GM19452 (cell line): ENCODE measurements at regions not wholly inside any gene's neighbourhood (a gene's known extent, or its start where the extent isn't known, plus 50 kb on each side); places are given as distances from the start of the nearest gene placed in this dataset.

Source experiments
- ATAC-seq: cut with Tn5 transposase; IDR thresholded peaks from one replicate; pipeline ENCODE4 v1.9.1; 2021; ENCODE audit not compliant: unreplicated experiment

GRCh38 chr4:30429813-30430761 lies 290.1 kb upstream of the PCDH7 start:
- no peak for ATAC-seq

DNA sequence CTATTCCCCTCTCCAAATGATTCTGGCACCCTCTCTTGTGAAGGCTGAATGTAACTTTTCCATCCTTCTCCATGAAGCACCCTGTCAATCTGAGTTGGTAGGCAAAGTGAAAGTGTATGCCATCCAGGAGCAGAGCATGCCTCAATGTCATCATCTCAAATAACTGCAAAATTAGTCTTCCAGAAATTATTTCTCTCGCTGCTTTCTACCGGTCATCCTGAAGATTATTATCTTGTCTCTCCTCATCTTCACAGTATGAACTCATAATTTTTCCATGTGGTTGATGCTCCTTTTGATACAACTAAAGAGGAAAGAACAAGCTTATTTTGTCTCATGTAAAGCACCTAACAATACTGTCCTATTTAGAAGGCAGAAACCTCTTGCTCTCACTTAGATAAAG lies 285.5 kb upstream of the PCDH7 start:
- ATAC-seq = no peak

- no peak for ATAC-seq
Measured at GRCh38 chr4:30436394-30436793, 283.8 kb upstream of the PCDH7 start.

DNA sequence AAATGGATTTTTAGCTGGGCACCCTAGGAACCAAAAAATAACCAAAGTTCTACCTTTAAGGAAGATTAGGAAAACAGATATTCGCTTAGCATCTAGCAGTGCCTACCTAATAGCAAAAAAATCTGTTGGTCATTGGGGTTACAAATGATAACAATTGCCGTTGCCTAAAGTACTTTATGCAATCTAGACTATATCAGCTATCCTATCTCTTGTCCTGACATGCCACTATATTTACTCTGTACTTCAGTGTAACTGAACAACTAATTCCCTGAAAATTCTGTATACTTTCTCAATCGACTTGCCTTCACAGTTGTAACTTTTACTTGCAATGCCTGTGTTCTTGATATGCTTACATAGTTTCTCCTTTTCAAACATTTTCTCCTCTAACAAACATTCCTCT lies 282.9 kb upstream of the PCDH7 start:
- no peak for ATAC-seq

DNA sequence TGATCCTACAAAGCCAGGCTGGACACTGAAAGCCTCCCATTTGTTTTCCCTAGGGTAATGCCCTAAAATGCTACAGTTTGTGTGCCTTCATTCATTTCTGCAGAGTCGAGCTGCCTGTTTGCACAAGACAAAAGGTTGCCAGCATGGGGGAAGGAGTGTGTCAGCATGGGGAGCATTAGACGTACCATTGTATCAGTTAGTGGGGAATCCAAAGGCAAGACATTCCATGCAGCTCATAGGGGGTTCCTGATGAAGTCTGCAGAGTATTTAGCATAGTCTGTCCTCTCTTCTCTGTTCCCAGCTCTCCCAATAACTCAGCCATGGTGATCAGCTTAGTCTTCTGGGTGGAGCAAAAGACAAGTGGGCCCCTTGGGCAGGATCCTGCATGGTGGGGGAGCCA lies 276.9 kb upstream of the PCDH7 start:
- no peak for ATAC-seq

- ATAC-seq = no peak
Measured at GRCh38 chr4:30450474-30450873, 269.7 kb upstream of the PCDH7 start.

- ATAC-seq = no peak
Measured at GRCh38 chr4:30454504-30454903, 265.7 kb upstream of the PCDH7 start.

GRCh38 chr4:30456716-30457115 lies 263.5 kb upstream of the PCDH7 start:
- no peak for ATAC-seq

DNA sequence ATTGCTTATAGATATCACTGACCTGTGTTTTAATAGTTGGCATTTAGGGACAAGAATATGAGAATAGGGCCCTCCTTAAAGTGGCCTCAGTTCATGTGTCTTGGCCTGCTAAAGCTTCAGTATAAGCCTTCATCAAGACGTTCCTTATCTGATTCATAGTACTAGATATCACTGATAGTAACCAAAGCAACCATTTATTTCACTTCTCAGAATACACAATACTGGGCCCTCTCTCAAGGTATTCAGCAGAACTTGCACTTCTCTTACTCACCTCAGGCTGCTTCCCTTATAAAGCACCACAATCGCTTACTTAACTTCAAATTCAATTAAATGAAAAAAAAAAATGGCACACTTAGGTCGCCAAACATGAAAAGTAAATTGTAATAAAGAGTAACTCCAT lies 259.4 kb upstream of the PCDH7 start:
- ATAC-seq = no peak

DNA sequence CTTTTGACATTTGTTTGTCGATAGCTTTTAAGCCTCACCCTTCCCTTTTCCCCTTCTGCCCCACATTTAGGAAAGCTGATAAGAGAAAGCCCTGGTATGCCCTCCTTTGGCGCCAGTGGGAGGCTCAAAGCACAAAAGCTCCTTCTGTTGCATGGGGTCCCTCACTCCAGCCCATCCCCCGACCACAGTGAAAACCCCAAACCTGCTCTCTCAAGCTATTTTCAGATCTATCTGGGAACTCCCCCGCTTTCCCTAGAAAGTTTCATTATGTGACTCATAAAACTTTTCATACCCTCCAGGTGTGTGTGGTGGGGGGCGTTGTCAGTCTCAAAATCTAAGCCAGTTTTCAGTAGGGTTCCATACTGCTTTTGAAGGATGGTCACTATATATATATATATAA lies 259.0 kb upstream of the PCDH7 start:
- no peak for ATAC-seq

GRCh38 chr4:30462445-30463090 lies 257.6 kb upstream of the PCDH7 start:
- ATAC-seq = no peak

GRCh38 chr4:30471861-30472260 lies 248.3 kb upstream of the PCDH7 start:
- no peak for ATAC-seq

GRCh38 chr4:30473225-30473624 lies 246.9 kb upstream of the PCDH7 start:
- ATAC-seq = no peak

DNA sequence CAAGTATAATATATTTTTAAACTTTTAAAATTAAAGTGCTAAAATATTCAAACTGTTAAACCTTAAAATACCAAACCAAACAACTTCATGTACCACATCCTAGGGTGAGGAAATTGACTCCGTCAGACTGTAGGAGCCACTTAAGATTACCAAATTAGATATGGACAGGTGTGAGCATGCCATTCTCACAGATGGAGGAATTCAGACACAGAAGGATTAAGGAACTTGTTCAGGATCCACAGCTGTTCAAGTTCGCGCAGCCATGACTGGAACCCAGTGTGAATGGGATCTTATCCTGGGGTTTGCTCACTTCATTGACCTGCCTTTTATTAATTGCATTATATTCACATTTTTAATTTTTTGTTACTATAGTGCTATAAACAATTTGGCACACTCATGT lies 224.9 kb upstream of the PCDH7 start:
- no peak for ATAC-seq

DNA sequence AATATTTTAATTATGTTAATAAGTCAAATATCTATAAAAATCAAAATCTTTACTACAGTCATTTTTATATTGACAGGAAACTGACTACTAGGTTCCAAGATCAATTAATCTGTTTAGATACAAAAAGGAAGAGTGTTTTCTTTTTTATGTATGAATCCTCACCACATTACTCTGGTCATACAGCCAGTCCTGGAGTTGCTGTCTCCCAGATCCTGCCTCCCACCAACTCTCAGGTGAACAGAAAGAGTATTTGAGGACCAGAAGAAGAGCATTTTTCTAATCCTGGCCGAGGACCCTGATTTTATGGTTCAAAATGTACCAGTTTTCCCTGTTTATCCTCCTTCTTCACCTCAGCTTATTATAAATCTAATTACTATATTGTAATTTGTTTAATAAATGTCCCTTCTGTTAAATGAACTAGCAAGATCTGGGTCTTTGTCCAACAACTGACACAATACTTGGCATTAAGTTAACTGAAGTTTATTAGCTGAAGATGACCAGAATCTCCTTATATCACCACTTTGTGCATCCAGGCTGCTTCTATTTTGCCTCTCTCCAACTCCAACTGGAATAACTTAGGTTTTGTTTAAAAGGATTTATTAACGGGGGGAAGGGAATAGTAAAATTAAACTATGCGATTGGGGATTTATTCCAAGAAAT lies 224.4 kb upstream of the PCDH7 start:
- no peak for ATAC-seq

GRCh38 chr4:30511751-30512150 lies 208.4 kb upstream of the PCDH7 start:
- ATAC-seq = no peak

DNA sequence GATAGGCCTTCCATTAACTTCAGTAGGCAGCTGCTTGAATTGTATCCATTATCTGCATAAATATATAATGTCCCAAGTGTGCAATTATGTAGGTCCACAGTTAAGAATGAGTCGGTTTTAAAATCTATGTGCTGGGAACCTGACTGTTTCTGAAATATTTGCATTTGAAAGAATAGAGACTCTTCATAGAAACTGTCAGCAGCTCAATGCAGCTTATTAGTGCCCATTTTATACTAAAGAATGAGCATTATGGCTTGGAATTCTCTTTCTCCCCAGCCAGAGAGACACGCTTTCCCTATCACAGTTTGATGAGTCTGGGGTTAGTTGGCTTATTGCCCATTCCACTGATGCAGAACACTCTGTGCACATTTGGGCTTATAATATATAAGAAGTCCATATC lies 202.0 kb upstream of the PCDH7 start:
- ATAC-seq = no peak

- no peak for ATAC-seq
Measured at GRCh38 chr4:30525662-30526315, 194.4 kb upstream of the PCDH7 start.

DNA sequence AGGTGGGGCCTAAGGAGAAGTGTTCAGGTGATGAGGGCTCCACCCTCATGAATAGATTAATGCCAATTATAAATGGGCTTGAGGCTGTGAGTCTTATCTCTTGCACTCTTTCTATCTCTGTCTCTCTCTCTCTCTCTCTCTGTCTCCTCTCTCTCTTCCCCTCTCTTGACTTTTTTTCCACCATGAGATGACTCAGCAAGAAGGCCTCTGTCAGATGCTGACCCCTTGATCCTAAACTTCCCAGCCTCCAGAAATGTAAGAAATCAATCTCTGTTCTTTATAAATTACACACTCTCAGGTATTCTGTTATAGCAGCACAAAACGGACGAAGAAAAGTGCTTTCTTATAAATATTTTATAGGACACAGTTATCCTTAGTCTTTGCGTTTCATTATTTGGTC lies 184.9 kb upstream of the PCDH7 start:
- ATAC-seq = no peak

DNA sequence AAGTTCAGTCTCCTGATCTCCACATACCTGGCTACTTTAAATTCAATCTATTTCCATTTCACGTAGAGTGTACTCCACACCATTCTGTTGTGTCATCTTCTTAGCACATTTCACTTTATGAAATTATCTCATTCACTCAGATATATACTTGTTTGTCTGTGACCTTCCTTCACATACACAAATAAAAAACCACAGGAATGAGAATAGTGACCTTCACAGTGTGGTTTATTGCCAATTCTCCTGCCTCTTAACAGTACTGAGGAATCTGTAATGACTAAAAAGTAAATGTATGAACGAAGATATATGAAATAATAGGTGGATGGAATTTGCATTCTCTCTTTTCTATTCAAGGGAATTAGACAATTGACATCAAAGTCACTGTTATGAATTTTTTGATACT lies 183.9 kb upstream of the PCDH7 start:
- ATAC-seq = no peak

DNA sequence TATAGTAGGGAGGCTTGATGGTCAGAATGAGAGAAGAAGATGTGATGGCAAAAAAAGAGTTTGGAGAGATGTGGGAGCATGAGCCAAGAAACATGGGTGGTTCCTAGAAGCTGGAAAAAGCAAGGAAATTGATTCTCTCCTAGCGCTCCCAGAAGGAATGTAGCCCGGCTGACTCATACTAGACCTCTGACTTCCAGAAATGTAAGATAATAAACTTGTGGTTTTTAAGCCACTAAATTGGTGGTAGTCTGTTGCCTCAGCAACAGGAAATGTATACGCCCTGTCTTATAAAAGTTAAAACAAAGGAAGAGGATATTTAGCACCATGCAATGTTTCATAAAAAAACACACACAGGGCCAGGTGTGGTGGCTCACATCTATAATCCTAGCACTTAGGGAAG lies 182.7 kb upstream of the PCDH7 start:
- no peak for ATAC-seq
